ENCODE measurements at regions not wholly inside any gene's neighbourhood (a gene's known extent, or its start where the extent isn't known, plus 50 kb on each side); places are given as distances from the start of the nearest gene placed in this dataset.

GRCh38 chr5:23269981-23270380, 237.4 kb upstream of the PRDM9 start:
- Histone ChIP-seq H3K4me1 (ENCODE audit: control insufficient read depth in 5 of 5, insufficient read depth in 5 of 5, low read length in 5 of 5) (no peaks in the 10 kb centered on the region), H3K36me3 (ENCODE audit: control insufficient read depth in 4 of 4, insufficient read depth in 4 of 4, low read length in 4 of 4) (no peaks in the 10 kb centered on the region), H3K27ac (ENCODE audit: low read depth in 1 of 2, low read length in 1 of 2) (no peak overlapping the region), H3K27me3 (ENCODE audit: control insufficient read depth in 3 of 3, insufficient read depth in 3 of 3, low read length in 2 of 3) (no peaks in the 10 kb centered on the region), H3K9me3 (ENCODE audit: control insufficient read depth in 4 of 4, insufficient read depth in 3 of 4, low read length in 3 of 4) (no peaks in the 10 kb centered on the region), H3K4me3 (no peak overlapping the region), H3K9ac (ENCODE audit: insufficient read depth in 1 of 2, low read length in 2 of 2) (no peak overlapping the region)
- ATAC-seq (ENCODE audit: insufficient read depth, low FRiP score) (no peak), DNase-seq (no peak)
- TF ChIP-seq CTCF (IDR thresholded peaks at IDR 0.05; ENCODE audit: control extremely low read depth, extremely low read depth), result no peak
- WGBS, 2 donors, result 88% methylated on average over 2 of the region's 2 CpGs

- Histone ChIP-seq H3K9ac (ENCODE audit: insufficient read depth in 1 of 2, low read length in 2 of 2) (no peak overlapping the region), H3K27ac (ENCODE audit: low read depth in 1 of 2, low read length in 1 of 2) (no peak overlapping the region), H3K27me3 (ENCODE audit: control insufficient read depth in 3 of 3, insufficient read depth in 3 of 3, low read length in 2 of 3) (no peaks in the 10 kb centered on the region), H3K4me3 (no peak overlapping the region), H3K4me1 (ENCODE audit: control insufficient read depth in 5 of 5, insufficient read depth in 5 of 5, low read length in 5 of 5) (no peaks in the 10 kb centered on the region), H3K36me3 (ENCODE audit: control insufficient read depth in 4 of 4, insufficient read depth in 4 of 4, low read length in 4 of 4) (no peaks in the 10 kb centered on the region), H3K9me3 (ENCODE audit: control insufficient read depth in 4 of 4, insufficient read depth in 3 of 4, low read length in 3 of 4) (no peaks in the 10 kb centered on the region)
- no peak for TF ChIP-seq CTCF (IDR thresholded peaks at IDR 0.05; ENCODE audit: control extremely low read depth, extremely low read depth)
- WGBS, 2 donors, result 73 to 79% methylated on average over 10 of the region's 10 CpGs
- no peak for DNase-seq
- no peak for ATAC-seq (ENCODE audit: insufficient read depth, low FRiP score)
Measured at GRCh38 chr5:23268136-23268535, 239.3 kb upstream of the PRDM9 start.

- H3K27ac ChIP-seq (ENCODE audit: low read depth in 1 of 2, low read length in 1 of 2), result no peak overlapping the region
- H3K27me3 ChIP-seq (ENCODE audit: control insufficient read depth in 3 of 3, insufficient read depth in 3 of 3, low read length in 2 of 3), result no peaks in the 10 kb centered on the region
- H3K4me3 ChIP-seq, result no peak overlapping the region
- no peaks in the 10 kb centered on the region for H3K4me1 ChIP-seq (ENCODE audit: control insufficient read depth in 5 of 5, insufficient read depth in 5 of 5, low read length in 5 of 5)
- DNase-seq (no peak), ATAC-seq (ENCODE audit: insufficient read depth, low FRiP score) (no peak)
- WGBS, 2 donors, result 83 to 86% methylated on average over 1 of the region's 1 CpG
- no peaks in the 10 kb centered on the region for H3K9me3 ChIP-seq (ENCODE audit: control insufficient read depth in 4 of 4, insufficient read depth in 3 of 4, low read length in 3 of 4)
- H3K9ac ChIP-seq (ENCODE audit: insufficient read depth in 1 of 2, low read length in 2 of 2), result no peak overlapping the region
- H3K36me3 ChIP-seq (ENCODE audit: control insufficient read depth in 4 of 4, insufficient read depth in 4 of 4, low read length in 4 of 4), result no peaks in the 10 kb centered on the region
- no peak for TF ChIP-seq CTCF (IDR thresholded peaks at IDR 0.05; ENCODE audit: control extremely low read depth, extremely low read depth)
Measured at GRCh38 chr5:23260621-23261020, 246.8 kb upstream of the PRDM9 start.

- H3K9me3 ChIP-seq (ENCODE audit: control insufficient read depth in 4 of 4, insufficient read depth in 3 of 4, low read length in 3 of 4), result no peaks in the 10 kb centered on the region
- TF ChIP-seq CTCF (IDR thresholded peaks at IDR 0.05; ENCODE audit: control extremely low read depth, extremely low read depth), result no peak
- no peak overlapping the region for H3K4me3 ChIP-seq
- no peak overlapping the region for H3K9ac ChIP-seq (ENCODE audit: insufficient read depth in 1 of 2, low read length in 2 of 2)
- no peak overlapping the region for H3K27ac ChIP-seq (ENCODE audit: low read depth in 1 of 2, low read length in 1 of 2)
- H3K4me1 ChIP-seq (ENCODE audit: control insufficient read depth in 5 of 5, insufficient read depth in 5 of 5, low read length in 5 of 5), result no peaks in the 10 kb centered on the region
- no peaks in the 10 kb centered on the region for H3K36me3 ChIP-seq (ENCODE audit: control insufficient read depth in 4 of 4, insufficient read depth in 4 of 4, low read length in 4 of 4)
- H3K27me3 ChIP-seq (ENCODE audit: control insufficient read depth in 3 of 3, insufficient read depth in 3 of 3, low read length in 2 of 3), result no peaks in the 10 kb centered on the region
- DNase-seq (no peak), ATAC-seq (ENCODE audit: insufficient read depth, low FRiP score) (no peak)
Measured at GRCh38 chr5:23257656-23258055, 249.8 kb upstream of the PRDM9 start.

Data from lung (tissue), 11 donors.